Brain microvascular endothelial cell (primary cell): ENCODE measurements at regions not wholly inside any gene's neighbourhood (a gene's known extent, or its start where the extent isn't known, plus 50 kb on each side); places are given as distances from the start of the nearest gene placed in this dataset.
A peak's percentile ranks its signal among the peaks of the same experiment; 100 is the strongest.

Source experiments
- DNase-seq: peaks from one replicate; pipeline ENCODE4 v3.0.0-alpha.2; 2020
- H3K27ac ChIP-seq: fragments of 250-450 bp; sonication (Bioruptor Pico); 2 replicates; pipeline ENCODE4 v1.5.1; 2020; ENCODE audit warnings: mild to moderate bottlenecking, moderate library complexity
- H3K27me3 ChIP-seq: fragments of 250-450 bp; sonication (Bioruptor Pico); replicated peaks from 2 replicates; pipeline ENCODE4 v1.5.1; 2020; ENCODE audit warnings: mild to moderate bottlenecking
- H3K36me3 ChIP-seq: fragments of 250-450 bp; sonication (Bioruptor Pico); replicated peaks from 2 replicates; pipeline ENCODE4 v1.5.1; 2020; ENCODE audit warnings: mild to moderate bottlenecking
- H3K4me3 ChIP-seq: 2 replicates; pipeline ENCODE4 v1.5.1; 2011; ENCODE audit warnings: low read depth, mild to moderate bottlenecking, control low read depth, low read length, moderate library complexity
- in situ Hi-C: cut with HindIII; loops from 2 replicates; pipeline ENCODE4 v1.10.0; 2017; ENCODE audit warnings: low sequenced_read_pairs, low pct_ligation_motif_present
- TF ChIP-seq, protein P1 (sequence below): IDR thresholded peaks from 2 replicates; pipeline ENCODE4 v1.5.1; 2011; ENCODE audit warnings: low read depth, mild to moderate bottlenecking, moderate library complexity, low read length, control low read depth, inconsistent platforms; ENCODE audit errors: missing control alignments

DNA sequence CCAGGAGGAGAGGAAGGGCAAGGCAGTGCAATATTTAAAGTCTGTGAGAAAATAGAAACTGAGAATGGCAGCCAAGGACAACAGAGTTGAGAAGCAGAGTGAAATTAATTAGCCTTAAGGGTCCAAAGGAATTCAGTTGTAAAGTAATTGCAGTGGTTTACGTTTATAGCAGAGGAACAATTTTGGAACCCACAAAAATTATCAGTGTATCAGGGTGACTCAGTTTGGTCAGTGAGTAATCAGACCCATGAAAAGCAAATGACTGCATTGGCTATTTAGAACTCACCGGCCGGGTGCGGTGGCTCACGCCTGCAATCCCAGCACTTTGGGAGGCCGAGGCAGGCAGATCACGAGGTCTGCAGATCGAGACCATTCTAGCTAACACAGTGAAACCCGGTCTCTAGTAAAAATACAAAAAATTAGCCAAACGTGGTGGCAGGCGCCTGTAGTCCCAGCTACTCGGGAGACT lies 245.8 kb upstream of the SLC39A10 start:
- no peaks in the 10 kb centered on the region for H3K36me3 ChIP-seq
- H3K27ac ChIP-seq, result no peak overlapping the region
- TF ChIP-seq, protein P1, sequence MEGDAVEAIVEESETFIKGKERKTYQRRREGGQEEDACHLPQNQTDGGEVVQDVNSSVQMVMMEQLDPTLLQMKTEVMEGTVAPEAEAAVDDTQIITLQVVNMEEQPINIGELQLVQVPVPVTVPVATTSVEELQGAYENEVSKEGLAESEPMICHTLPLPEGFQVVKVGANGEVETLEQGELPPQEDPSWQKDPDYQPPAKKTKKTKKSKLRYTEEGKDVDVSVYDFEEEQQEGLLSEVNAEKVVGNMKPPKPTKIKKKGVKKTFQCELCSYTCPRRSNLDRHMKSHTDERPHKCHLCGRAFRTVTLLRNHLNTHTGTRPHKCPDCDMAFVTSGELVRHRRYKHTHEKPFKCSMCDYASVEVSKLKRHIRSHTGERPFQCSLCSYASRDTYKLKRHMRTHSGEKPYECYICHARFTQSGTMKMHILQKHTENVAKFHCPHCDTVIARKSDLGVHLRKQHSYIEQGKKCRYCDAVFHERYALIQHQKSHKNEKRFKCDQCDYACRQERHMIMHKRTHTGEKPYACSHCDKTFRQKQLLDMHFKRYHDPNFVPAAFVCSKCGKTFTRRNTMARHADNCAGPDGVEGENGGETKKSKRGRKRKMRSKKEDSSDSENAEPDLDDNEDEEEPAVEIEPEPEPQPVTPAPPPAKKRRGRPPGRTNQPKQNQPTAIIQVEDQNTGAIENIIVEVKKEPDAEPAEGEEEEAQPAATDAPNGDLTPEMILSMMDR, result no peak
- no peaks in the 10 kb centered on the region for H3K27me3 ChIP-seq
- peak; percentile 46 for DNase-seq
- in situ Hi-C loops, result no loop called here
- no peak overlapping the region for H3K4me3 ChIP-seq

GRCh38 chr2:195410074-195410671 lies 246.9 kb upstream of the SLC39A10 start:
- in situ Hi-C loops, result no loop called here

DNA sequence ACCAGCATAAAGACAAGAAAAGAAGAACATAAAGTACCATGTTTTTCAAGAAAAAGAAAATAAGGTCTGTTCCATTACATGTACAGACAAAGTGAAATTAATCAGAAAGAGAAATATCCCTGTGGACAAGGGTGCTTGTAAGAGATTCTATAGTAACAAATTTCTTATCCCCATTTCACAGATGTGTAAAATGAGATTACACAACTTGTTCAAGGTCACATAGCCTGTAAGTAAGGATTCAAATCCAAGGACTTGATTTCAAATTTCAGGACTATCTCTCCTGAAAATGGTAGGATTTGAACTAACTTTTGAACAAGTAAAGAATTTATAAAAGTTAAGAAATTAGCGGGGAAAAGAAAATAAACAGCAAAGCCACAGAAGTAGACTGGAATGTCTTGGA lies 248.2 kb upstream of the SLC39A10 start:
- no peaks in the 10 kb centered on the region for H3K27me3 ChIP-seq
- H3K36me3 ChIP-seq, result no peaks in the 10 kb centered on the region
- no peak overlapping the region for H3K27ac ChIP-seq
- in situ Hi-C loops, result no loop called here
- no peak overlapping the region for H3K4me3 ChIP-seq
- TF ChIP-seq, protein P1, result no peak
- no peak for DNase-seq

More at GRCh38 chr2:195410074-195410671, 246.9 kb upstream of the SLC39A10 start:
- no peak for DNase-seq
- Histone ChIP-seq H3K4me3 (no peak overlapping the region), H3K27ac (no peak overlapping the region), H3K27me3 (no peaks in the 10 kb centered on the region), H3K36me3 (no peaks in the 10 kb centered on the region)
- TF ChIP-seq, protein P1, result no peak

GRCh38 chr2:195408196-195408595 lies 248.8 kb upstream of the SLC39A10 start:
- Histone ChIP-seq H3K36me3 (no peaks in the 10 kb centered on the region), H3K4me3 (no peak overlapping the region), H3K27me3 (no peaks in the 10 kb centered on the region), H3K27ac (no peak overlapping the region)
- TF ChIP-seq, protein P1, result no peak
- no peak for DNase-seq
- in situ Hi-C loops, result no loop called here

GRCh38 chr2:195407783-195408182 lies 249.2 kb upstream of the SLC39A10 start:
- Histone ChIP-seq H3K27me3 (no peaks in the 10 kb centered on the region), H3K27ac (no peak overlapping the region), H3K4me3 (no peak overlapping the region), H3K36me3 (no peaks in the 10 kb centered on the region)
- peak; percentile 9 for DNase-seq
- in situ Hi-C loops, result no loop called here
- TF ChIP-seq, protein P1, result no peak
